ENCODE measurements at regions not wholly inside any gene's neighbourhood (a gene's known extent, or its start where the extent isn't known, plus 50 kb on each side); places are given as distances from the start of the nearest gene placed in this dataset.

- Histone ChIP-seq H3K9me2 (replicated peaks; ENCODE audit: insufficient read depth, low read length) (no peaks in the 10 kb centered on the region), H3K4me1 (ENCODE audit: low read length) (no peaks in the 10 kb centered on the region), H3K9me3 (ENCODE audit: low read length) (no peaks in the 10 kb centered on the region), H3K27me3 (ENCODE audit: low read length) (no peaks in the 10 kb centered on the region), H3K9ac (ENCODE audit: low read length) (no peak overlapping the region), H2AFZ (ENCODE audit: low read length) (no peak overlapping the region), H4K20me1 (ENCODE audit: insufficient read depth, low read depth, low read length) (no peaks in the 10 kb centered on the region), H3K4me3 (ENCODE audit: low read length) (no peak overlapping the region), H3K79me2 (ENCODE audit: low read length) (no peaks in the 10 kb centered on the region), H3K4me2 (ENCODE audit: low read depth, low read length, poor library complexity, severe bottlenecking) (no peak overlapping the region), H3K27ac (ENCODE audit: low read length) (no peak overlapping the region), H3K36me3 (ENCODE audit: insufficient read depth, low read length) (no peaks in the 10 kb centered on the region)
- DNase-seq: no peak
Observed at GRCh38 chr11:127894316-127894715, 693.0 kb downstream of the ETS1 start.

- H3K4me2 ChIP-seq (ENCODE audit: low read depth, low read length, poor library complexity, severe bottlenecking): no peak overlapping the region
- H3K36me3 ChIP-seq (ENCODE audit: insufficient read depth, low read length): no peaks in the 10 kb centered on the region
- no peak overlapping the region for H3K27ac ChIP-seq (ENCODE audit: low read length)
- no peaks in the 10 kb centered on the region for H3K9me3 ChIP-seq (ENCODE audit: low read length)
- no peak overlapping the region for H3K9ac ChIP-seq (ENCODE audit: low read length)
- H3K27me3 ChIP-seq (ENCODE audit: low read length): no peaks in the 10 kb centered on the region
- H3K79me2 ChIP-seq (ENCODE audit: low read length): no peaks in the 10 kb centered on the region
- no peaks in the 10 kb centered on the region for H3K4me1 ChIP-seq (ENCODE audit: low read length)
- H3K9me2 ChIP-seq (replicated peaks; ENCODE audit: insufficient read depth, low read length): no peaks in the 10 kb centered on the region
- DNase-seq: no peak
- H4K20me1 ChIP-seq (ENCODE audit: insufficient read depth, low read depth, low read length): no peaks in the 10 kb centered on the region
- H3K4me3 ChIP-seq (ENCODE audit: low read length): no peak overlapping the region
- H2AFZ ChIP-seq (ENCODE audit: low read length): no peak overlapping the region
Observed at GRCh38 chr11:127890030-127890615, 697.2 kb downstream of the ETS1 start.

GRCh38 chr11:127888386-127888785 is 699.0 kb downstream of the ETS1 start:
- no peak overlapping the region for H2AFZ ChIP-seq (ENCODE audit: low read length)
- H3K9me3 ChIP-seq (ENCODE audit: low read length): no peaks in the 10 kb centered on the region
- no peak overlapping the region for H3K4me2 ChIP-seq (ENCODE audit: low read depth, low read length, poor library complexity, severe bottlenecking)
- H3K27ac ChIP-seq (ENCODE audit: low read length): no peak overlapping the region
- H3K79me2 ChIP-seq (ENCODE audit: low read length): no peaks in the 10 kb centered on the region
- H3K27me3 ChIP-seq (ENCODE audit: low read length): no peaks in the 10 kb centered on the region
- H3K36me3 ChIP-seq (ENCODE audit: insufficient read depth, low read length): no peaks in the 10 kb centered on the region
- H3K9me2 ChIP-seq (replicated peaks; ENCODE audit: insufficient read depth, low read length): no peaks in the 10 kb centered on the region
- no peaks in the 10 kb centered on the region for H3K4me1 ChIP-seq (ENCODE audit: low read length)
- no peaks in the 10 kb centered on the region for H4K20me1 ChIP-seq (ENCODE audit: insufficient read depth, low read depth, low read length)
- H3K4me3 ChIP-seq (ENCODE audit: low read length): no peak overlapping the region
- no peak for DNase-seq
- no peak overlapping the region for H3K9ac ChIP-seq (ENCODE audit: low read length)

- no peaks in the 10 kb centered on the region for H3K27me3 ChIP-seq (ENCODE audit: low read length)
- H3K27ac ChIP-seq (ENCODE audit: low read length): no peak overlapping the region
- DNase-seq: no peak
- H3K9me2 ChIP-seq (replicated peaks; ENCODE audit: insufficient read depth, low read length): no peaks in the 10 kb centered on the region
- no peak overlapping the region for H2AFZ ChIP-seq (ENCODE audit: low read length)
- H3K4me2 ChIP-seq (ENCODE audit: low read depth, low read length, poor library complexity, severe bottlenecking): no peak overlapping the region
- no peaks in the 10 kb centered on the region for H3K4me1 ChIP-seq (ENCODE audit: low read length)
- H3K79me2 ChIP-seq (ENCODE audit: low read length): no peaks in the 10 kb centered on the region
- H3K9ac ChIP-seq (ENCODE audit: low read length): no peak overlapping the region
- no peak overlapping the region for H3K4me3 ChIP-seq (ENCODE audit: low read length)
- H3K36me3 ChIP-seq (ENCODE audit: insufficient read depth, low read length): no peaks in the 10 kb centered on the region
- H4K20me1 ChIP-seq (ENCODE audit: insufficient read depth, low read depth, low read length): no peaks in the 10 kb centered on the region
- H3K9me3 ChIP-seq (ENCODE audit: low read length): no peaks in the 10 kb centered on the region
Observed at GRCh38 chr11:127875131-127875530, 712.2 kb downstream of the ETS1 start.

- Histone ChIP-seq H4K20me1 (ENCODE audit: insufficient read depth, low read depth, low read length) (no peaks in the 10 kb centered on the region), H3K4me1 (ENCODE audit: low read length) (no peaks in the 10 kb centered on the region), H3K27ac (ENCODE audit: low read length) (no peak overlapping the region), H3K4me2 (ENCODE audit: low read depth, low read length, poor library complexity, severe bottlenecking) (no peak overlapping the region), H3K4me3 (ENCODE audit: low read length) (no peak overlapping the region), H3K36me3 (ENCODE audit: insufficient read depth, low read length) (no peaks in the 10 kb centered on the region), H3K9me2 (replicated peaks; ENCODE audit: insufficient read depth, low read length) (no peaks in the 10 kb centered on the region), H3K9me3 (ENCODE audit: low read length) (no peaks in the 10 kb centered on the region), H3K9ac (ENCODE audit: low read length) (no peak overlapping the region), H3K27me3 (ENCODE audit: low read length) (no peaks in the 10 kb centered on the region), H3K79me2 (ENCODE audit: low read length) (no peaks in the 10 kb centered on the region), H2AFZ (ENCODE audit: low read length) (no peak overlapping the region)
- no peak for DNase-seq
Observed at GRCh38 chr11:127873478-127873877, 713.9 kb downstream of the ETS1 start.

- H3K27me3 ChIP-seq (ENCODE audit: low read length): no peaks in the 10 kb centered on the region
- H3K79me2 ChIP-seq (ENCODE audit: low read length): no peaks in the 10 kb centered on the region
- H4K20me1 ChIP-seq (ENCODE audit: insufficient read depth, low read depth, low read length): no peaks in the 10 kb centered on the region
- no peak for DNase-seq
- H3K4me2 ChIP-seq (ENCODE audit: low read depth, low read length, poor library complexity, severe bottlenecking): no peak overlapping the region
- H2AFZ ChIP-seq (ENCODE audit: low read length): no peak overlapping the region
- no peak overlapping the region for H3K4me3 ChIP-seq (ENCODE audit: low read length)
- no peaks in the 10 kb centered on the region for H3K36me3 ChIP-seq (ENCODE audit: insufficient read depth, low read length)
- no peak overlapping the region for H3K27ac ChIP-seq (ENCODE audit: low read length)
- H3K9ac ChIP-seq (ENCODE audit: low read length): no peak overlapping the region
- H3K9me2 ChIP-seq (replicated peaks; ENCODE audit: insufficient read depth, low read length): no peaks in the 10 kb centered on the region
- no peaks in the 10 kb centered on the region for H3K9me3 ChIP-seq (ENCODE audit: low read length)
- H3K4me1 ChIP-seq (ENCODE audit: low read length): no peaks in the 10 kb centered on the region
Observed at GRCh38 chr11:127866109-127866508, 721.2 kb downstream of the ETS1 start.

GRCh38 chr11:127864861-127865260 is 722.5 kb downstream of the ETS1 start:
- no peaks in the 10 kb centered on the region for H3K79me2 ChIP-seq (ENCODE audit: low read length)
- no peaks in the 10 kb centered on the region for H3K27me3 ChIP-seq (ENCODE audit: low read length)
- DNase-seq: no peak
- H3K9ac ChIP-seq (ENCODE audit: low read length): no peak overlapping the region
- no peak overlapping the region for H3K4me3 ChIP-seq (ENCODE audit: low read length)
- no peaks in the 10 kb centered on the region for H3K36me3 ChIP-seq (ENCODE audit: insufficient read depth, low read length)
- H2AFZ ChIP-seq (ENCODE audit: low read length): no peak overlapping the region
- H3K9me2 ChIP-seq (replicated peaks; ENCODE audit: insufficient read depth, low read length): no peaks in the 10 kb centered on the region
- H3K4me2 ChIP-seq (ENCODE audit: low read depth, low read length, poor library complexity, severe bottlenecking): no peak overlapping the region
- no peaks in the 10 kb centered on the region for H3K4me1 ChIP-seq (ENCODE audit: low read length)
- no peaks in the 10 kb centered on the region for H3K9me3 ChIP-seq (ENCODE audit: low read length)
- H3K27ac ChIP-seq (ENCODE audit: low read length): no peak overlapping the region
- no peaks in the 10 kb centered on the region for H4K20me1 ChIP-seq (ENCODE audit: insufficient read depth, low read depth, low read length)

GRCh38 chr11:127862406-127862805 is 725.0 kb downstream of the ETS1 start:
- no peak overlapping the region for H2AFZ ChIP-seq (ENCODE audit: low read length)
- no peaks in the 10 kb centered on the region for H4K20me1 ChIP-seq (ENCODE audit: insufficient read depth, low read depth, low read length)
- DNase-seq: no peak
- H3K27ac ChIP-seq (ENCODE audit: low read length): no peak overlapping the region
- H3K9ac ChIP-seq (ENCODE audit: low read length): no peak overlapping the region
- H3K4me1 ChIP-seq (ENCODE audit: low read length): no peaks in the 10 kb centered on the region
- H3K36me3 ChIP-seq (ENCODE audit: insufficient read depth, low read length): no peaks in the 10 kb centered on the region
- no peak overlapping the region for H3K4me2 ChIP-seq (ENCODE audit: low read depth, low read length, poor library complexity, severe bottlenecking)
- no peak overlapping the region for H3K4me3 ChIP-seq (ENCODE audit: low read length)
- H3K27me3 ChIP-seq (ENCODE audit: low read length): no peaks in the 10 kb centered on the region
- H3K79me2 ChIP-seq (ENCODE audit: low read length): no peaks in the 10 kb centered on the region
- H3K9me3 ChIP-seq (ENCODE audit: low read length): no peaks in the 10 kb centered on the region
- no peaks in the 10 kb centered on the region for H3K9me2 ChIP-seq (replicated peaks; ENCODE audit: insufficient read depth, low read length)

- no peaks in the 10 kb centered on the region for H3K4me1 ChIP-seq (ENCODE audit: low read length)
- no peaks in the 10 kb centered on the region for H3K36me3 ChIP-seq (ENCODE audit: insufficient read depth, low read length)
- H3K9me3 ChIP-seq (ENCODE audit: low read length): no peaks in the 10 kb centered on the region
- no peak overlapping the region for H3K4me3 ChIP-seq (ENCODE audit: low read length)
- H3K4me2 ChIP-seq (ENCODE audit: low read depth, low read length, poor library complexity, severe bottlenecking): no peak overlapping the region
- no peaks in the 10 kb centered on the region for H3K79me2 ChIP-seq (ENCODE audit: low read length)
- H2AFZ ChIP-seq (ENCODE audit: low read length): no peak overlapping the region
- no peak overlapping the region for H3K27ac ChIP-seq (ENCODE audit: low read length)
- H3K9me2 ChIP-seq (replicated peaks; ENCODE audit: insufficient read depth, low read length): no peaks in the 10 kb centered on the region
- no peaks in the 10 kb centered on the region for H4K20me1 ChIP-seq (ENCODE audit: insufficient read depth, low read depth, low read length)
- no peaks in the 10 kb centered on the region for H3K27me3 ChIP-seq (ENCODE audit: low read length)
- H3K9ac ChIP-seq (ENCODE audit: low read length): no peak overlapping the region
- no peak for DNase-seq
Observed at GRCh38 chr11:127859941-127860354, 727.4 kb downstream of the ETS1 start.

Data from Karpas-422 (cell line).